Prostate gland (tissue), 2 donors: ENCODE measurements at regions not wholly inside any gene's neighbourhood (a gene's known extent, or its start where the extent isn't known, plus 50 kb on each side); places are given as distances from the start of the nearest gene placed in this dataset.

ENCODE experiments used
- DNase-seq: peaks from one replicate; pipeline ENCODE4 v3.0.0-alpha.2; 2019; ENCODE audit warnings: low spot score
- H3K27ac ChIP-seq, 2 donors: fragments of 200-600 bp; sonication (generic); 2 replicates each; pipeline ENCODE4 v1.5.1; 2017 to 2019
- H3K27me3 ChIP-seq: fragments of 200-600 bp; sonication (generic); replicated peaks from 2 replicates; pipeline ENCODE4 v1.5.1; 2019; ENCODE audit not compliant: insufficient read depth
- H3K36me3 ChIP-seq, 2 donors: fragments of 200-600 bp; sonication (generic); 1 replicate in 1 of 2; 2 replicates in 1 of 2; pipeline versions ENCODE4 v1.5.1 to v1.8.1; 2017 to 2019
- H3K4me1 ChIP-seq: fragments of 200-600 bp; sonication (generic); replicated peaks from 2 replicates; pipeline ENCODE4 v1.5.1; 2019
- H3K4me3 ChIP-seq, 2 donors: fragments of 200-600 bp; sonication (generic); 2 replicates each; pipeline ENCODE4 v1.5.1; 2017 to 2019
- H3K9me3 ChIP-seq: fragments of 200-600 bp; sonication (generic); 2 replicates; pipeline ENCODE4 v1.5.1; 2017
- CTCF ChIP-seq, 4 experiments: fragments of 200-600 bp in 2 of 4; fragments of 450-650 bp in 2 of 4; sonication (generic) in 2 of 4; IDR thresholded peaks; 1 replicate in 3 of 4; 2 replicates in 1 of 4; pipeline ENCODE4 v1.5.1; 2016 to 2019; ENCODE audit warnings: antibody characterized with exemption in 4 of 4, mild to moderate bottlenecking in 2 of 4, moderate library complexity in 2 of 4
- POLR2A ChIP-seq: fragments of 450-650 bp; IDR thresholded peaks from one replicate; pipeline ENCODE4 v1.6.1; 2016; ENCODE audit warnings: antibody characterized with exemption, mild to moderate bottlenecking
- POLR2AphosphoS5 ChIP-seq: sonication (generic); formaldehyde crosslinking; IDR thresholded peaks from one replicate; pipeline ENCODE4 v1.6.1; 2017; ENCODE audit warnings: antibody characterized with exemption
- WGBS: methylation state at CpG from one replicate; pipeline ENCODE4 v1.1.5; 2018; 5-methylcytosine and 5-hydroxymethylcytosine counted together
- intact Hi-C: fragments of 100-400 bp; cut with DNase I; formaldehyde crosslinking; loops from one replicate; pipeline ENCODE4 v1.14.2; 2022

- WGBS: 81% methylated on average over 3 of the region's 3 CpGs
- no peaks in the 10 kb centered on the region for H3K4me1 ChIP-seq
- TF ChIP-seq POLR2AphosphoS5 (no peak), CTCF (IDR thresholded peaks at IDR 0.05) (no peak), POLR2A (no peak)
- no peak overlapping the region for H3K27ac ChIP-seq
- no peak overlapping the region for H3K4me3 ChIP-seq
- DNase-seq: no peak
- no peaks in the 10 kb centered on the region for H3K36me3 ChIP-seq
- H3K27me3 ChIP-seq: no peaks in the 10 kb centered on the region
- no peaks in the 10 kb centered on the region for H3K9me3 ChIP-seq
- intact Hi-C loops: no loop called here
These were observed 304.6 kb upstream of the ZEB2 start for GRCh38 chr2:144824306-144825080.

DNA sequence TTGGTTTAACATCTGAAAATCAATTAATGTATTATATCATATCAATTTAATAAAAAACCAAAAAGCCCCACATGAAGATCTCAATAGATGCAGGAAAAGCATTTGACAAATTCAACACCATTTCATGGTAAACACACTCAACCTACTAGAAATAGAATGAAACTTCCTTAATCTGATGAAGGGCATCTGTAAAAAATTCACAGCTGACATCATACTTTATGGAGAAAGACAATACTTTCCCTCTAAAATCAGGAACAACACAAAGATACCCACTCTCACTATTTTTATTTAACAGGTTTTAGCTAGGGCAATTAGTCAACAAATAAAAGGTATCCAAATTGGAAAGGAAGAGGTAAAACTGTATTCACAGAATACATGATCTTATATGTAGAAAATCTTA, 303.0 kb upstream of the ZEB2 start:
- intact Hi-C loops: no loop called here
- no peak for DNase-seq

DNA sequence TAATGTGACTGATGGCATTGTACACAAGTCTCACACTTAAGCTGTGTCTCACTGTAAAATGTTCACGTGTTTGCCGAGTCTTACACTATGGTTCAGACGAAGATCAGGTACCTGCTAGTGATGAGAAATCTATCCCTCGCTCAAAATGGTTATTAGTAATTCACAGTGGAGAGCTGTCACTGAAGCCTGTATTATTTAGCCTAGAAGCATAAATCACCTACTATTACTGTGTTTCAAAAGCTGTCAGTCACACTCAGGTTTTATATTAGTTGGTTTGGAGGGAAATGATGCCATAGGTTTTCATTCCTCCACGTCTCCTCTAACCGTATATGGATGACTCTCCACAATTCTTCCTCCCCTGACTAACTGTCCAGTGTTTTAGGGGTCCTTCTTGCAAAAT, 292.4 kb upstream of the ZEB2 start:
- H3K4me1 ChIP-seq: no peaks in the 10 kb centered on the region
- no peaks in the 10 kb centered on the region for H3K27me3 ChIP-seq
- 92% methylated on average over 6 of the region's 6 CpGs for WGBS
- H3K4me3 ChIP-seq: no peak overlapping the region
- no peaks in the 10 kb centered on the region for H3K36me3 ChIP-seq
- no peak overlapping the region for H3K27ac ChIP-seq
- H3K9me3 ChIP-seq: no peaks in the 10 kb centered on the region
- intact Hi-C loops: no loop called here
- no peak for TF ChIP-seq CTCF (IDR thresholded peaks at IDR 0.05)
- no peak for TF ChIP-seq POLR2A
- no peak for TF ChIP-seq POLR2AphosphoS5
- no peak for DNase-seq

More for the DNA sequence above, 303.0 kb upstream of the ZEB2 start:
- TF ChIP-seq CTCF (IDR thresholded peaks at IDR 0.05): no peak
- TF ChIP-seq POLR2AphosphoS5: no peak
- no peak for TF ChIP-seq POLR2A
- no peak overlapping the region for H3K4me3 ChIP-seq
- no peaks in the 10 kb centered on the region for H3K9me3 ChIP-seq
- H3K27me3 ChIP-seq: no peaks in the 10 kb centered on the region
- no peak overlapping the region for H3K27ac ChIP-seq
- no peaks in the 10 kb centered on the region for H3K36me3 ChIP-seq
- H3K4me1 ChIP-seq: no peaks in the 10 kb centered on the region

DNA sequence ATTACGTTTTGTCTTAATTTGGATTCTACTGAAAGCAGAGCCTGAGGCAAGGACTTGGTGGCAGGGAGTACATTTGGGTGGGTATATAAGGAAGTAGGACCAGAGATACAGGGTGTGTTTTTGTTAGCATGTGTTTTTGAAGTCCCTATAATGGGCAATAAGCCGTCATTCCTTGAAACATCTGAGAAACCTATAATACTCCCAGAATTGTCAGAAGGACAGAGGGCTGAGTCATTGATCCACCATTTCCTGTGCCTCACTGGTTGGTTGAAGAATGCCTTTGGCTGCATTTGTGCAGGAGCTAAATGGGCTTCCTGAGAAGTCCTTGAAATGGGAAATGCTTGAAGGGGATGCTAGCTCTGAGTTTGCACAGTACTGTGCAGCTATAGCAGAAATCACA, 281.8 kb upstream of the ZEB2 start:
- 63% methylated on average over 2 of the region's 2 CpGs for WGBS
- H3K27ac ChIP-seq: no peak overlapping the region
- H3K36me3 ChIP-seq: no peaks in the 10 kb centered on the region
- no peak for TF ChIP-seq POLR2A
- no peaks in the 10 kb centered on the region for H3K27me3 ChIP-seq
- no peaks in the 10 kb centered on the region for H3K4me1 ChIP-seq
- no peak for DNase-seq
- no peaks in the 10 kb centered on the region for H3K9me3 ChIP-seq
- H3K4me3 ChIP-seq: no peak overlapping the region
- intact Hi-C loops: no loop called here

- Histone ChIP-seq H3K4me3 (no peak overlapping the region), H3K9me3 (no peaks in the 10 kb centered on the region), H3K36me3 (no peaks in the 10 kb centered on the region), H3K27ac (no peak overlapping the region), H3K4me1 (no peaks in the 10 kb centered on the region), H3K27me3 (no peaks in the 10 kb centered on the region)
- 92% methylated on average over 1 of the region's 1 CpG for WGBS
- TF ChIP-seq POLR2A (no peak), POLR2AphosphoS5 (no peak), CTCF (IDR thresholded peaks at IDR 0.05) (no peak)
- no peak for DNase-seq
- intact Hi-C loops: no loop called here
These were observed 281.4 kb upstream of the ZEB2 start for GRCh38 chr2:144801325-144801724.
